Stimulated activated CD8-positive, alpha-beta memory T cell treated with anti-CD3 and anti-CD28 coated beads, Interleukin-15, amount 100 ng/mL, for 48 hours (primary cell): ENCODE measurements at regions not wholly inside any gene's neighbourhood (a gene's known extent, or its start where the extent isn't known, plus 50 kb on each side); places are given as distances from the start of the nearest gene placed in this dataset.

ENCODE experiments used
- DNase-seq, 2 donors: peaks; one replicate each; pipeline ENCODE4 v3.0.0-alpha.2; 2020; ENCODE audit warnings: low read depth in 2 of 2

DNA sequence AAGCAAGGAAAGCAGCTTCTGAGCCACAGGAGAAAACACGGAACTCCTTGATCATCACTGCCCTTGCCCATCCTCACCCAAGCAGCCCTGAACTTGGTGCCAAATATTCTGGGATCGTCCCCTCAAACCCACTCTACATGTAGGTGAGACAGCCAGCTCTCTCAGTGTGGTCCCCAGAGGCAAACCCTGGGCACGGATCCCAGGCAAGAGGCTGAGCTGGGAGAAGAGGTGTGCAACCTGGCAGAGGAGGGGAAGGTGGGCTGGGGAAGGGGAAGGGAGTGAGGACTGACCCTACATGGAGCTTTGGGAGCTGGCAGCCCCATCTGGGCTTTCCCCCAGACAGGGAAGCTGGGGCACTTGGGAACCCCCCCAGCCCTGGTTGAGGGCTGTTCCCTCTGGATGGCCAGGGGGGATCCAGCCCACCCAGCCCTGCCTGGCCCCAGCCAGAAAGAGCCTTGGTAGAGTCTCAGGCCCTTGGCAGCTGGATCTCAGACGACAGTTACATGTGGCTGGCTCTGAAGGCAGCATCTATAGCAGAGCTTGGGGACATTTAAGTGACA is 186.2 kb upstream of the CST7 start:
- DNase-seq = no peak

GRCh38 chr20:24763386-24764026 is 185.6 kb upstream of the CST7 start:
- DNase-seq = no peak

DNA sequence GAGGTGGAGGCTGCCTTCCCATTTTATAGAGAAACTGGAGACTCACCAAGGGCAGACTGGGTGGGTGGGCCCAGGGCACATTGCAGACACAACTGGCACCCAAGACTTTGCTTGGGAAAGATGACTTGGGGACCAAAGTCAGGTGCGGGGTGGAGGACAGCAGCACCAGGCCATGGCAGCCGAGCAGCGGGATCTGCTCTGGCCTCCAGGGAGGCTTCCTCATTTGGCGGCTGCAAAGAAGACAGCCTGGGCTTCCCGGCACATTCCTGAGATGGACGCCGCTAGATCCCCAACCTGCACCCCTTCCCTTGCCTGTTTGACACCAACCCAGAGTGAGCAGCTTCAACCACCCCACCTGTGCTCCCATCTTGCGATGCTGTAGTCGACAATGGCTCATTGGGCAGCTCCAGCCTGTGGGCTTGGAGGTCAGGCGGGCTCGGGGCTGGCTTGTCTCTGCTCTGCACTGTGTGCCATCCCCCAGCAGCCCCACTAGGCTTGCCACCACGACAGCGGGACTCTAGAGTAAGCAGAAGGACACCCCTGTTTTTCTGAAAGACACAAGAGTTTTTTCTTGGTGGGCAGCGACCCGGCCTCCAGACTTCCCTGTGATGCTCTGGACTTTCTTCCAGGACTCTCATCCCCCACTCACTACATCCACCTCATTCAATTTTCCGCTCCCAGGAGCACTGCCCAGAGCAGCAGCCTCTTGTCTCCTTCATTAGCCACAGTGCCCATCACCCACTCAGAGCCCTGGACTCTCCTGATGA is 184.9 kb upstream of the CST7 start:
- no peak for DNase-seq

DNA sequence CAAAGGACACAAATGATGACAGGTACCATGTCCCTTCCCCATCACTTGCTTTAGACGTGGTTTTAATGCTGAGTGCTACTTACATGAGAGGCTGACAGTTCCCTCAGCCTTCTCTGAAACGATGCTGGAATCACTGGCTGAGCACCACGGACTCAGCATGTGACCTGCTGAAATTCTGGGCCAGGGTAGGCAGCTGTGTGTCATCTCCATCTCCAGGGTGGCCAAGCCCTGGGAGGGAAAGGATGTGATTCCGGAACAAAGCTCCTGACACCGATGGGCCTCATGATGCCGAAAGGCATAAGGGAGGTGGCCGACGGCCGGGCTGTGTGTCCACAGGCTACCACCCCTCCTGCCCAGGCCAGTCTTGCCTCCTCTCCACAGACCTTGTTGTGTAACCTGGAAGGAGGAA is 184.3 kb upstream of the CST7 start:
- no peak for DNase-seq

DNA sequence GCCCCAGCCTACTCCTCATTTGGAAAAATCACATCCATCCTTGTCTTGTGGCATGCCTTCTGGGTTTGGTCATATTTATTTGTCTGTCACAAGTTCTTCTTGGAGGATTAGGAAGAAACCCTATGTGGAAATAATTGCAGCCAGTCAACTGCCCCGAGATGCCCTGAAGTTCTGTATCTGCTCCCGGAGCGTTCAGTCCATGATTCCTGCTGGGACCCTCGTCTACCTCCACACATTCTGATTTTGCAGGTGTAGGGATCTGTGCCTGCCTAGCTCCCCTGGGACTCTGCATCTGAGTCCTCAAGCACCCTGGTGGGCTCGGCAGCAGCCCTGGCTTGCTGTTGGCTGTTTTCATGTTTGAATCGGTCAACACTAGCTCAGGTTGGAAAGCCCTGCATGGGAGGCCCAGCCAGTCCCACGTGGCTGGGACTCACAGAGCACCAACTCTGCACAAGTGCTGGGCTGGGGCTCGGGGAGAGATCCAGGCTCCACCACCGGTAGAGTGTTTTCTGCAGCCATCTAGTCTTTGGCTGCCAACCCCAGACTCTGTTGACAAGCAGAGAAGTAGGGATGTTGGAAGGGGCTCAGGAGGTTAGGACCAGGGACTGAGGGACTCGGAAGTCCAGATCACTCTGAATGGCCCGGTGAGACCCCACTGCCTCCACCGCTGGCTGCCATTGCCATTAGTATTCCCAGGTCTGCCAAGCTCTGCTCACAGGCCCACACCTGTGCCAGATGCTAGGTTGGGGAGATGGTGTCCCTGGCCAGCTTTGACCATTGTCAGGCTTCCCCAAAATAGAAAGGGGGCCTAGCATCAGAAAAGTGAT is 183.5 kb upstream of the CST7 start:
- DNase-seq = no peak

DNA sequence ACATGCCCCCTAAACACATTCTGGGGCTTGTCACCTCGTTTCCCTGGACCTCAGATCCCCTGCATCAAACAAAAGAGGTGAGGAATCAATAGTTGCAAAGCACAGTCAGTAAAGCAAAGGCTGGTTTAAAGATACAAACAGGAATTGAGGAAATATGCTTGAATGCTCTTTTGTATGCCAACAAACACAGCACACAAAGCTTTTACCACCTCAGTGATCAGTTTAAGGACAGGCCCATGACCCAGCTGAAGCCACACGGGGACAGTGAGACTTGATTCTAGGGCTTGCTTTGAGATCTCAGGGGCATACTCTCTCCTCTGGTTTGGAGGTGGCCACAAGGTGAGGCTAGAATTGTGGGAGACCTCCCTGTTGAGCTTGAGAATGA is 182.9 kb upstream of the CST7 start:
- no peak for DNase-seq

- DNase-seq = no peak
Observed at GRCh38 chr20:24766826-24767622, 182.0 kb upstream of the CST7 start.

- DNase-seq = no peak
Observed at GRCh38 chr20:24767623-24768100, 181.4 kb upstream of the CST7 start.

DNA sequence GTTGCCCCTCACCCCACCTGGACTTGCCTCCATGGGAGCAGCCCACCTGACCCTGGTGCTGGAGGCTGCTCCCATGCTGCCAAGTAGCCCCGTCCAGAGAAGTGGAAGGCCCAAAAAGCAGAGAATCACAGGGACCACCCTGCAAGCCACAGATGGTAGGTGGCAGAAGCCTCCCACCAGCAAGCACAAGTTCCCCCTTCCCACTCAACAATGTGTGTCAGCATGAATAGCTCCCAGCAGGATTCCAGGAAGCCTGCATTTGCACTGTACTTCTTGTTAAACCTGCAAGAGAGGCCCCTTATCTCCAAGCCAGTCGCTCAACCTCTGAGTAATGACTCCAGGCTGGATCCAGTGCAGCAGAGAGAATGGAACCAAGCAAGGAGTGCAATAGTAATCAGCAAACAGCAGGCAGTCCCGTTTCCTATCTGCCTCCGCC is 180.8 kb upstream of the CST7 start:
- DNase-seq = no peak

DNA sequence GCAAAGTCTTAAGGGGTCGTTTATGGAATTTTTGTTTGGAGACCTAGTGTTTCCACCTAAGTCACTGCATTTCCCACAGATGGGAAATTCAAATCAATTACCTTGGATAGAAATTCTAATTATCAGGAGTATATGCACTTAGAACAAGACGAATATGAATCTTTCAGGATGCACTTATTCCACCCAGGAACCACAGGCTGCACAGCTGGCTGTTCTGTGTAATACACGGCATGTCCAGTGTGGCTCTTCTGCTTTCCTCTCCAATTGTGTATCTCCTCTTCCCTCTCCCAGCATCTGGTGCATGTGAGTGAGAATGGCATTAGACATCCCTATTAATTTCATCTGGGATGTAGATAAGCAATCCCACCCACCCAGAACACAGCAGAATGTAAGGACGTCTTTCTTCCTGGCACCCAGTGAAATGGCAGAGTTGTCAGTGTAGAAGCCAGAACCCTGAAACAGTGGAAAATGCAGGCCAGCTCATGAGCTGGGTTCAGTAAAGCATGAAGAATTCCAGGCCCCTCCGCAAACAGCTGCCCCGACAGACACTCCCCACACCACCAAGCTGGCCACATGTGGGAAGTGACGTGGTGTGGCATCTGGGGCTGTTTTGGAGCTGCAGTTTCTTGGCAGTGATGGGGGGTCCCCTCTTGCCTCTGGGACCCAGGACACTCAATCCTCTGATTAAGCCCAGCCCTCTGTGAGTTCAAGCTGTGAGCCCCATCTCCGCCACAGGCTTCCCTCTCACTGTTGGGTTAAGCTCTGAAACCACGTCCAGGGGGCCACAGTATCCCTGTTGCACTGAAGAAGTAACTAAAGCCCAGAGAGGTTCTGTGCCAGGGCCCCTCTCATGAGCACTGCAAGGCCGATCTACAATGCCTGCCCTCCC is 180.1 kb upstream of the CST7 start:
- no peak for DNase-seq

DNA sequence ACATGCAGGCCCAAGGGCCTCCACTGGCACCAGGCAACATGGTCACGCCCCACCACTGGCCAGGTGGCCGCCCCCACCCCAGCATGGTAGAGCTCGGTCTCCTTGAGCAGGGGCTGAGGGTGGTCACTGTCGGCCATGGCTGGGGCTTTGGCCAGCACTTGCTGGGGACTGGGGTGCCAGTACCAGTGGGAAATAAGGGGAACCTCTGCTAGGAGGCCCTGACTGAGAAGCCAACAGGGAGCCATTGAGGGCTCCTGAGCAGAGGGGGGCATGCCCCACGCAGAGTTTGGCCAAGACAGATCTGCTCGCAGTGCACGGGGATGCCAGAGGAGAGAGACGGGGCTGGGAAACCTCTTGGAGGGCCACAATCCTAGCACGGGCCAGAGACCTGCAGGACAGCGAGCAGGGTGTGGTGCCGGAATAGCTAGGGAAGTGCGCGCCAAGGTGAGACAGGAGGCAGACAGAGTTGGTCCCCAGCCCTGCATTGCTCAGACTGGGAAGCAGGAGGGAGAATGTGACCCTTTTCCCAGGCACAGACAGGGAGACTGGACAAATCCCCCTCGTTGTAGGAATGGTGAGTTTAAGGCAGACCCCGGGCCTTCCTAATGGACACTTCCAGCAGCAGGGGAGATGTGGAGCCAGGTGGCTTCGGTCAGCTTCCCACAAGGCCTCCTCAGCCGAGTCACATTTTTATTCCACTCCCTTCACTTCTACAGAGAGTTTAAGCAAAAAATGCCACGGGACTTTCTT is 179.0 kb upstream of the CST7 start:
- DNase-seq = no peak

- DNase-seq = no peak
Observed at GRCh38 chr20:24770628-24771541, 178.2 kb upstream of the CST7 start.

DNA sequence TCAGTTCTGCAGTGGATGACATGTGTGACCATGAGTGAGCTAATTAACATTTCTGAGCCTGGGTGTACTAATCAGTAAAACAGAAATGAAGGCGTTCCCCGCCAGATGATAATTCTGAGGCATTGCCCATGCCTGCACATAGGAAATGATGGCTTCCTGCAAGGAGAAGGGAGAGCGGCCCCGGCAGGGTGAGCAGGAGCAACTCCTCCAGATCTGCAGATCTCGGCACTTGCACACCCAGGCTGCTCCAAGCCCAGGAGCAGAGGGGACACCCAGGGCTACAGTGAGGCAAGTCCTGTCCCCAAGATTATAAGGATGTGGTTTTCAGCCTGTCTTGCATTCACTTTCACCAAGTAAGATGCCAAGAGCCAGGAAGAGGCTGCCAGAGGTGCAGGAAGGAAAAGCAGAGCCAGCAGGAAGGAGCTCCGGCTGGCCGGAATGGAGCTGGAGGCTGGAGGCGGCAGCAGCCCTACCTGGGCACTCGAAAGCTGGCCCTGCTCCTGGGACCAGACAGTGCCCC is 177.5 kb upstream of the CST7 start:
- no peak for DNase-seq

DNA sequence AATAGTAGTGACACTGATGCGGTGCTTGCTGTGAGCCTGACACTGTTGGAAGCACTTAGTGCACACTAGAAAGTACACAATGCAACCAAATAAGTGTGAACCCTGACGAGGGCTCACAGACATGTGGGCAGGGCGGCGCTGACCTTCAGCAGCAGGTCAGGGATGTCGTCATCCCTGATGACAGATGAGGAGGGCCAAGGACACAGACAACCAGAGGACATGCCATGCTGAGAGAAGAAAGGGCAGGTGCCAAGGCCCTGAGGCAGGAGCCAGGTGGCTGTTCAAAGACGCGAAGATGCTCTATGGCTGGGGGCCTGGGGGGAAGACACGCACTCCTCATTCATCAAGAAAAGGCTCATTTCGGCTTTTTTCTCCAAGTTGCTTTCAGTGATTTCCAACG is 176.4 kb upstream of the CST7 start:
- no peak for DNase-seq

GRCh38 chr20:24773168-24773567 is 175.9 kb upstream of the CST7 start:
- DNase-seq = no peak

GRCh38 chr20:24773751-24774201 is 175.3 kb upstream of the CST7 start:
- DNase-seq = peak; percentile 10 to 14

DNA sequence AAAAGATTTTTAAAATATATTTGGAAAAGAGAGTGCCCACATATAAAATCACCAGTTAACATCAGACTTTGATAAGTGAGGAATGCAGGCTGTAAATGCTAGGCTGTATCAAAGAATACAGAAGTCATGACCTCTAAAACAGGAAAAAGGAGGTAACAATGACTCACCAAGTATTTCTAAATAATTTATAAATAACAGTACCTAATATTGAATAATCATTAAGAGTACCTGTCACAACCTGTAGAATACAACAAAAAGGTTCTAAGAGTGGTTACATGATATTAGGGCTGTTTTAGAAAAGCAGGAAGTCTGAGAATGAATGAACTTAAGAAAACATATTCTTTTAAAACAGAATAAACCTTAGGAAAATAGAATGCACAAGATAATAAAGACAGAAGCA is 173.1 kb upstream of the CST7 start:
- no peak for DNase-seq

- no peak for DNase-seq
Observed at GRCh38 chr20:24776755-24777271, 172.3 kb upstream of the CST7 start.
